ENCODE measurements at regions not wholly inside any gene's neighbourhood (a gene's known extent, or its start where the extent isn't known, plus 50 kb on each side); places are given as distances from the start of the nearest gene placed in this dataset.

DNA sequence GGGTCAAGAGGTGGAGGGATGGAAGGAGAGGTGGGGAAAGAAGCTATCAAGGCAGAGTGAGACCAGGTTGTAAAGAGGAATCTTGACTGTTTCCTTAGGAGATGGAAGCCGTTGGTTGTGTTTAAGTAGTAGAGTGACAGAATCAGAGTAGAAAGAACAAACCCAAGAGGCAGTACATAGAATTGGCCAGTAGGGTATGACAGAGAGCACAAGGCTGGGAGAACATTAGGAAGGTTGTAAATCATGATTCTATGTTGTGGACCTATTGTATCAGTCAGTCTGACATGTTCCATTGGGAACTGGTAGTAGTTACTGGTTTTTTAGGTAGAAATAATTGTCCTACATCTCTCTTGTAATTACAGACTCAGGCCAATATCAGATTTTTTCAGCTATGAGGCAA, 486.9 kb upstream of the USP24 start:
- no peak for TF ChIP-seq POLR2A (IDR thresholded peaks at IDR 0.05; ENCODE audit: low read length)
- no peak for TF ChIP-seq GATA1 (IDR thresholded peaks at IDR 0.05; ENCODE audit: low read depth, low read length)

All from erythroblast (primary cell).